ENCODE measurements at regions not wholly inside any gene's neighbourhood (a gene's known extent, or its start where the extent isn't known, plus 50 kb on each side); places are given as distances from the start of the nearest gene placed in this dataset.
"Not testable (repeated sequence)": the region's sequence is repeated elsewhere in the genome, so short reads cannot be mapped to it uniquely, and the experiment has no call there.

DNA sequence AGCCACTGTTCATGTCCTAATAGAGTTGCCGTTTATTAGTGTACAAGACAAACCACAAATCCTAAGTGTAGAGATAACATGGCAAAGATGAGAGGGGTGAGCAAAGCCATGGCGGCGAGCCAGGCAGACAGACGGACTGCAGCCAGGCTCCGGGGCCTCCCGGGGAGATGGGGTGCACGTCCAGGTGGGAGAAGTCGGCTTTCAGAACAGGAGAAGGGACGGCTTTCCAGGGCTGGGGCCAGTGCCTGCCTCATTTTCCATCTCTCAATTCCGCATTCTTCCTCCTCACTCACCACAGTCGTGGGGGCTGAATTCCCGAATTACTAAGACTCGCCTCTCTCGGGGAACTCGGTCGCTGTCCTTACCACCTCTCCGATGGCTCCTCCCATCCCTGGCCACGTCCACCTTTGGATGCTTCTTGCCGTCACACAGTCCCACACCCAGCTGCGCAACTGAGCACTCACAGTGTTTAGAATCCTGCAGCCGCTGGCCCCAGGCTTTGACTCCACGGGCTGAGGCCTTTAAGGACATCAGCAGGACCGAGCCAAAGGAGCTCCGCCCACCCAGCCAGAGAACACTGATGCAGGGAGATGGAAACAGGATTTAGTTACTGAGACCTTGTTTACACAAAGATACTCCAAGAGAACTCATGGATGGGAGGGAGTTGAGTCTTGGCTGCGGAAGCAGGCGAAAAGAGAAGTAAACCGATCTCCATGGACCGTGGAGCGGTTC, 59.7 kb downstream of the RNF112 start:
- TF ChIP-seq, protein P1, sequence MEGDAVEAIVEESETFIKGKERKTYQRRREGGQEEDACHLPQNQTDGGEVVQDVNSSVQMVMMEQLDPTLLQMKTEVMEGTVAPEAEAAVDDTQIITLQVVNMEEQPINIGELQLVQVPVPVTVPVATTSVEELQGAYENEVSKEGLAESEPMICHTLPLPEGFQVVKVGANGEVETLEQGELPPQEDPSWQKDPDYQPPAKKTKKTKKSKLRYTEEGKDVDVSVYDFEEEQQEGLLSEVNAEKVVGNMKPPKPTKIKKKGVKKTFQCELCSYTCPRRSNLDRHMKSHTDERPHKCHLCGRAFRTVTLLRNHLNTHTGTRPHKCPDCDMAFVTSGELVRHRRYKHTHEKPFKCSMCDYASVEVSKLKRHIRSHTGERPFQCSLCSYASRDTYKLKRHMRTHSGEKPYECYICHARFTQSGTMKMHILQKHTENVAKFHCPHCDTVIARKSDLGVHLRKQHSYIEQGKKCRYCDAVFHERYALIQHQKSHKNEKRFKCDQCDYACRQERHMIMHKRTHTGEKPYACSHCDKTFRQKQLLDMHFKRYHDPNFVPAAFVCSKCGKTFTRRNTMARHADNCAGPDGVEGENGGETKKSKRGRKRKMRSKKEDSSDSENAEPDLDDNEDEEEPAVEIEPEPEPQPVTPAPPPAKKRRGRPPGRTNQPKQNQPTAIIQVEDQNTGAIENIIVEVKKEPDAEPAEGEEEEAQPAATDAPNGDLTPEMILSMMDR (IDR thresholded peaks at IDR 0.05), result no peak
- Histone ChIP-seq H3K4me1 (no peaks in the 10 kb centered on the region), H3K4me3 (no peak overlapping the region), H3K9me3 (no peaks in the 10 kb centered on the region), H3K27ac (no peak overlapping the region), H3K27me3 (no peaks in the 10 kb centered on the region), H3K36me3 (no peaks in the 10 kb centered on the region)
- WGBS, 2 donors, result 46 to 51% methylated on average over 29 of the region's 29 CpGs
- intact Hi-C loops (cut with DNase I), result no loop called here
- ATAC-seq (peak in 3 of 4 donors; percentile 43 to 73 (median 55)), DNase-seq (peak in 2 of 6 donors; percentile 17 to 39), FAIRE-seq (peak; percentile 83)

DNA sequence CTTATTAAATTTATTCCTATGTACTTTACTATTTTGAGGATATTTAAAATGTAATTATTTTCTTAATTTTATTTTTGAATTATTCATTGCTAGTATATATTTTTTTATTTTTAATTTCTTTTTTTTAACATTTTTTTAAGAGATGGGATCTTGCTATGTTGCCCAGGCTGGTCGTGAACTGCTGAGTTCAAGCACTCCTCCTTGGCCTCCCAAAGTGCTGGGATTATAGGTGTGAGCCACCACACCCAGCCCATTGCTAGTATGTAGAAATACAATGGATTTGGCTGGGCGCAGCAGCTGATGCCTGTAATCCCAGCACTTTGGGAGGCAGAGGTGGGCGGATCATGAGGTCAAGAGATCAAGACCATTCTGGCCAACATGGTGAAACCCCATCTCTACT, 59.2 kb upstream of the SLC47A1 start:
- intact Hi-C loops (cut with DNase I); FAIRE-seq; H3K27ac ChIP-seq; H3K36me3 ChIP-seq; ATAC-seq; DNase-seq; H3K4me3 ChIP-seq; H3K9me3 ChIP-seq; H3K27me3 ChIP-seq; H3K4me1 ChIP-seq: not testable (repeated sequence)
- WGBS, 2 donors, result 73 to 86% methylated on average over 3 of the region's 3 CpGs

DNA sequence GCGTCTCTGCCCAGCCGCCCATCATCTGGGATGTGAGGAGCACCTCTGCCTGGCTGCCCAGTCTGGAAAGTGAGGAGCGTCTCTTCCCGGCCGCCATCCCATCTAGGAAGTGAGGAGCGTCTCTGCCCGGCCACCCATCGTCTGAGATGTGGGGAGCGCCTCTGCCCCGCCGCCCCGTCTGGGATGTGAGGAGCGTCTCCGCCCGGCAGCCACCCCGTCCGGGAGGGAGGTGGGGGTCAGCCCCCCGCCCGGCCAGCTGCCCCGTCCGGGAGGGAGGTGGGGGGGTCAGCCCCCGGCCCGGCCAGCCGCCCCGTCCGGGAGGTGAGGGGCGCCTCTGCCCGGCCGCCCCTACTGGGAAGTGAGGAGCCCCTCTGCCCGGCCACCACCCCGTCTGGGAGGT, 57.9 kb upstream of the SLC47A1 start:
- intact Hi-C loops (cut with DNase I), result not testable (repeated sequence)
- 93 to 96% methylated on average over 7 to 31 of the region's 31 CpGs for WGBS, 2 donors

DNA sequence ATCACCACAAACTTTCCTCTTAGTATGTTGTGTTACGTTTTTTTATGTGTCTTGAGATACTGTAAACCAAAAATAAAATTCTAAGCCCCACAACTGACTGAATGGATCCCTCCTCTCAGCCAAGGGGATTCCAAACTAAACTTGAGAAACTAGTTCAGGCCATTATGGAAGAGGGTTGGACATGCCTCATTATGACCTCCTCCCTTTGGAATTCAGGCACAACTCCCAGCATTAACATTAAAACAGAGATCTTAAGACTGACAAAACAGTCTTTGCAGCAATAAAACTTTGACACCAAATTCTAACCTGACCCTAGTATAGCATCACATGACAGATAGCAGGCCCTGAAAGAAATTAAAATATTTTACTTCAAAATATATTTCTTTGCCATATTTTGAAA, 51.1 kb upstream of the SLC47A1 start:
- Histone ChIP-seq H3K36me3 (no peaks in the 10 kb centered on the region), H3K4me3 (no peak overlapping the region), H3K27me3 (no peaks in the 10 kb centered on the region), H3K27ac (no peak overlapping the region), H3K4me1 (no peaks in the 10 kb centered on the region), H3K9me3 (no peaks in the 10 kb centered on the region)
- TF ChIP-seq, protein P1 (IDR thresholded peaks at IDR 0.05), result no peak
- no peak for DNase-seq
- intact Hi-C loops (cut with DNase I), result no loop called here
- peak; percentile 13 for FAIRE-seq
- ATAC-seq, result peak in 2 of 4 donors; percentile 22 to 40
- 54 to 55% methylated on average over 1 of the region's 1 CpG for WGBS, 2 donors

More for the DNA sequence above, 57.9 kb upstream of the SLC47A1 start:
- not testable (repeated sequence) for H3K27ac ChIP-seq, H3K4me3 ChIP-seq, H3K9me3 ChIP-seq, DNase-seq, FAIRE-seq, H3K27me3 ChIP-seq, ATAC-seq, H3K36me3 ChIP-seq, H3K4me1 ChIP-seq
